ENCODE measurements at regions not wholly inside any gene's neighbourhood (a gene's known extent, or its start where the extent isn't known, plus 50 kb on each side); places are given as distances from the start of the nearest gene placed in this dataset.

GRCh38 chr14:51444353-51445000, 204.4 kb downstream of the TMX1 start:
- peaks cover 51% of the 10 kb centered on the region for H3K4me1 ChIP-seq (ENCODE audit: control insufficient read depth, extremely low read depth, insufficient read depth, low read length)

More at GRCh38 chr14:51444353-51445000, 204.4 kb downstream of the TMX1 start:
- Histone ChIP-seq H3K9me3 (replicated peaks; ENCODE audit: control insufficient read depth, insufficient read depth, low read length) (no peaks in the 10 kb centered on the region), H3K9me1 (replicated peaks; ENCODE audit: control insufficient read depth, extremely low read depth, insufficient read depth, low read length) (no peaks in the 10 kb centered on the region), H3K36me3 (ENCODE audit: control insufficient read depth in 2 of 2, extremely low read depth in 1 of 2, insufficient read depth in 2 of 2, low read length in 2 of 2) (no peaks in the 10 kb centered on the region), H2AFZ (ENCODE audit: low read depth, low read length) (no peak overlapping the region), H3K79me2 (ENCODE audit: control insufficient read depth, insufficient read depth, low read length) (no peaks in the 10 kb centered on the region), H4K20me1 (replicated peaks; ENCODE audit: control insufficient read depth, extremely low read depth, insufficient read depth, low read length) (no peaks in the 10 kb centered on the region), H3K9ac (replicated peaks; ENCODE audit: extremely low read depth, insufficient read depth, low read length) (no peak overlapping the region), H3K4me2 (ENCODE audit: insufficient read depth, low read length) (no peak overlapping the region), H3K27ac (ENCODE audit: insufficient read depth, low read depth, low read length) (no peak overlapping the region), H3K4me3 (replicated peaks in 1 of 3; ENCODE audit: insufficient read depth in 1 of 3, low read depth in 1 of 3, low read length in 3 of 3) (no peak overlapping the region), H3K27me3 (ENCODE audit: control insufficient read depth in 2 of 2, insufficient read depth in 2 of 2, low read length in 2 of 2) (no peaks in the 10 kb centered on the region)
- intact Hi-C loops (cut with micrococcal nuclease), result no loop called here
- FAIRE-seq (no peak), DNase-seq (ENCODE audit: low read depth, low spot score) (no peak)
- ChIA-PET POLR2A (no interaction called here), CTCF (interaction anchor here (1.1 kb wide), 1 partner anchor 207 kb away, joined by 4 read pairs; the partner anchor contains the start of gene FRMD6)
- dilution Hi-C loops (cut with MboI; ENCODE audit: extremely low pct_ligation_motif_present, low sequenced_read_pairs), result no loop called here
- BruUV-seq (replicated peaks), result no TSS peak
- TF ChIP-seq GATA2 (IDR thresholded peaks at IDR 0.05; ENCODE audit: insufficient read depth, insufficient read length, low read depth, low read length), result no peak
- TF ChIP-seq FOS (IDR thresholded peaks at IDR 0.05; ENCODE audit: borderline replicate concordance, insufficient read depth, low read length), result no peak
- TF ChIP-seq POLR2A (IDR thresholded peaks at IDR 0.05; ENCODE audit: low read depth, low read length), result no peak
- no peak for TF ChIP-seq EZH2 (IDR thresholded peaks at IDR 0.05; ENCODE audit: borderline replicate concordance, low read depth, low read length, severe bottlenecking)
- TF ChIP-seq, protein P1, sequence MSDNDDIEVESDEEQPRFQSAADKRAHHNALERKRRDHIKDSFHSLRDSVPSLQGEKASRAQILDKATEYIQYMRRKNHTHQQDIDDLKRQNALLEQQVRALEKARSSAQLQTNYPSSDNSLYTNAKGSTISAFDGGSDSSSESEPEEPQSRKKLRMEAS (IDR thresholded peaks at IDR 0.05; ENCODE audit: insufficient read depth, insufficient read length), result no peak
- no peak for TF ChIP-seq POLR2AphosphoS5 (IDR thresholded peaks at IDR 0.05; ENCODE audit: insufficient read depth, low read depth, low read length)
- no peak for TF ChIP-seq MYC (IDR thresholded peaks at IDR 0.05; ENCODE audit: low read depth, low read length)
- no peak for TF ChIP-seq CTCF (IDR thresholded peaks at IDR 0.05; ENCODE audit: extremely low read depth in 1 of 2, insufficient read depth in 1 of 2, low read depth in 1 of 2, low read length in 2 of 2)
- no peak for TF ChIP-seq JUN (IDR thresholded peaks at IDR 0.05; ENCODE audit: borderline replicate concordance, insufficient read depth, insufficient read length, low read depth)

Measured in endothelial cell of umbilical vein (primary cell).